ENCODE measurements at regions not wholly inside any gene's neighbourhood (a gene's known extent, or its start where the extent isn't known, plus 50 kb on each side); places are given as distances from the start of the nearest gene placed in this dataset.

DNA sequence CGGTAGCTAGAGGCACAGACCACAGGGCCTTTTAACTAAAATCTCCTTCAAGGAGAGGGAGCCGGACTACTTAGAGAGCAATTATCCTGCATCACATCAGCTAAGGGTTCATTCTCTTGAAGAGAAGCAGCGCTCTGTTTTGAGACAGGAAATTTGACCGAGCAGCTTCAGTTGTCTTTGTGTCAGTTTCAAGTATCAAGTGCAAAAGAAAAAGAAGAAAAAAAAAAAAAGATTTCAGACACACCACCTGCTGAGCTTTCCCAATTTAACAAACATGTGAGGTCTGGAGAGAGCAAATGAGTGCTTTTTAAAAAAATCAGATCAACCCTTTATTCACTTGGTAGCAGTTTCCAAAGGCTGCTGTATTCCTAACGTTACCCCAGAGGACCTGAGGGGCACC lies 273.5 kb upstream of the POU3F2 start:
- TF ChIP-seq, protein P1, sequence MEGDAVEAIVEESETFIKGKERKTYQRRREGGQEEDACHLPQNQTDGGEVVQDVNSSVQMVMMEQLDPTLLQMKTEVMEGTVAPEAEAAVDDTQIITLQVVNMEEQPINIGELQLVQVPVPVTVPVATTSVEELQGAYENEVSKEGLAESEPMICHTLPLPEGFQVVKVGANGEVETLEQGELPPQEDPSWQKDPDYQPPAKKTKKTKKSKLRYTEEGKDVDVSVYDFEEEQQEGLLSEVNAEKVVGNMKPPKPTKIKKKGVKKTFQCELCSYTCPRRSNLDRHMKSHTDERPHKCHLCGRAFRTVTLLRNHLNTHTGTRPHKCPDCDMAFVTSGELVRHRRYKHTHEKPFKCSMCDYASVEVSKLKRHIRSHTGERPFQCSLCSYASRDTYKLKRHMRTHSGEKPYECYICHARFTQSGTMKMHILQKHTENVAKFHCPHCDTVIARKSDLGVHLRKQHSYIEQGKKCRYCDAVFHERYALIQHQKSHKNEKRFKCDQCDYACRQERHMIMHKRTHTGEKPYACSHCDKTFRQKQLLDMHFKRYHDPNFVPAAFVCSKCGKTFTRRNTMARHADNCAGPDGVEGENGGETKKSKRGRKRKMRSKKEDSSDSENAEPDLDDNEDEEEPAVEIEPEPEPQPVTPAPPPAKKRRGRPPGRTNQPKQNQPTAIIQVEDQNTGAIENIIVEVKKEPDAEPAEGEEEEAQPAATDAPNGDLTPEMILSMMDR (IDR thresholded peaks at IDR 0.05): no peak
- TF ChIP-seq POLR2A (IDR thresholded peaks at IDR 0.05): no peak
- intact Hi-C loops (cut with DNase I): no loop called here
- H3K9me3 ChIP-seq (replicated peaks in 1 of 3): no peaks in the 10 kb centered on the region
- H3K27ac ChIP-seq: no peak overlapping the region
- H3K4me1 ChIP-seq (replicated peaks in 1 of 2): no peaks in the 10 kb centered on the region
- H3K36me3 ChIP-seq (replicated peaks in 1 of 2): no peaks in the 10 kb centered on the region
- H3K4me3 ChIP-seq: no peak overlapping the region
- WGBS, 4 donors: 78 to 88% (median 81%) methylated on average over 5 of the region's 5 CpGs
- no peak for DNase-seq
- H3K27me3 ChIP-seq: no peaks in the 10 kb centered on the region

DNA sequence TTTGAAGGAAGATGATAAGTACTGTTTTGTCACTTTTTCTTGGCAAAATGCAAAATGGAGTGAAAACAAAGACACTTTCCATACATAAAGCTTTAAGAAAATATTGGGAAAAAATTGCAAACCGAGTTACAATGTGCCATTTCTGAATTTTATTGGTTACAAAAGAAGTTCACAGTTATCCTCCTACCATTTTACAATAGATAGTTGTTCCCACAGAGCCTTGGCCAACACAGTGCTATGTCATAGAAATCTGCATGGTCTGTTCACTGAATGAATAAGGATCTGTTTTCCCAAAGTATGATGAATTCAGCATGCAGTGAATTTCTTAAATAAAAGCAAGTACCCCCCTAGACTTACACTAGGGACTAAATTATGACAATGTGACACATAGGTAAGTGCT lies 268.2 kb upstream of the POU3F2 start:
- intact Hi-C loops (cut with DNase I): no loop called here
- WGBS, 4 donors: 27 to 58% (median 38%) methylated on average over 1 of the region's 1 CpG
- H3K27ac ChIP-seq: no peak overlapping the region

DNA sequence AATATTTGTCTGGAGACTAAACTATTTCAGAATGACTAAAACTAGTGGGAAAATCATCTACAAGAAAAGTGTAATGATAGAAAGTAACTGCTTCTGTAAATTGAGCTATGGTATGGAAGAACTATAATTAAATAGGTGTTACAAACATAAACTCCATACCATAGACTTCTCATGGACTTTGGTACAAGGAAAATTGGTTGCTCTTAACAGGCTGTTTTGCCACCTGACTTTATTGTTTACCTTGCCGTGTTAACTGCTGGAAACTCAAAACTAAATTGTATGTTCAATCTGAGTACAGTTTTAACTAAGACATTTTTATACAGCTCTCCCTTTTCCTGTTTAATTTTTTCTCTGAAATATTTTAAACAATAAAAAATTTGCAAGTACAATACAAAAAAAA lies 261.8 kb upstream of the POU3F2 start:
- no peaks in the 10 kb centered on the region for H3K27me3 ChIP-seq
- DNase-seq: no peak
- no peaks in the 10 kb centered on the region for H3K9me3 ChIP-seq (replicated peaks in 1 of 3)
- no peak for TF ChIP-seq POLR2A (IDR thresholded peaks at IDR 0.05)
- TF ChIP-seq, protein P1 (IDR thresholded peaks at IDR 0.05): no peak
- H3K27ac ChIP-seq: no peak overlapping the region
- no peaks in the 10 kb centered on the region for H3K36me3 ChIP-seq (replicated peaks in 1 of 2)
- intact Hi-C loops (cut with DNase I): no loop called here
- H3K4me1 ChIP-seq (replicated peaks in 1 of 2): no peaks in the 10 kb centered on the region
- WGBS, 4 donors: 64 to 75% (median 73%) methylated on average over 1 of the region's 1 CpG
- no peak overlapping the region for H3K4me3 ChIP-seq

More for the DNA sequence above, 268.2 kb upstream of the POU3F2 start:
- Histone ChIP-seq H3K4me3 (no peak overlapping the region), H3K4me1 (replicated peaks in 1 of 2) (no peaks in the 10 kb centered on the region), H3K27me3 (no peaks in the 10 kb centered on the region), H3K36me3 (replicated peaks in 1 of 2) (no peaks in the 10 kb centered on the region), H3K9me3 (replicated peaks in 1 of 3) (no peaks in the 10 kb centered on the region)
- no peak for DNase-seq
- TF ChIP-seq, protein P1 (IDR thresholded peaks at IDR 0.05): no peak
- no peak for TF ChIP-seq POLR2A (IDR thresholded peaks at IDR 0.05)

DNA sequence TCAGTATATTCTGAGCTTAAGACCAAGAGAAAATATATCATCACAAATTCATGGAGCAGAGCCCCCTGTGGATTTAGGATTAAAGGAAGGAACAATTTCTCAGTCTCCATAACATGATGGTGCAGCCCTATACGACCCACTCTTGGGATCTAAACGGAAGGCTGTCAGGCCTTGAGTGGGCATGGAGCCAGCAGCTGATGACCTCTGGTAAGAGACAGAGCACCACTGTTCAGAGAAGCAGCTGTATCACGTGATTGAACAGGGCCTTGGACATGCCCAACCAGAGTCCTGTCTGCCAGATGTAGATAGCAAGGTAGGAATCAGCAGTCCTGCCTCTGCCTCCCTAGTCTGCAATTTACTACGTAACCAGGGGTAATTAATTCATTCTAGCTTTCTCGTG lies 259.4 kb upstream of the POU3F2 start:
- no peaks in the 10 kb centered on the region for H3K36me3 ChIP-seq (replicated peaks in 1 of 2)
- no peaks in the 10 kb centered on the region for H3K9me3 ChIP-seq (replicated peaks in 1 of 3)
- TF ChIP-seq, protein P1 (IDR thresholded peaks at IDR 0.05): no peak
- TF ChIP-seq POLR2A (IDR thresholded peaks at IDR 0.05): no peak
- 28 to 60% (median 45%) methylated on average over 4 to 5 of the region's 5 CpGs for WGBS, 4 donors
- DNase-seq: peak in 4 of 7 donors; percentile 1 to 55 (median 18)
- H3K27me3 ChIP-seq: no peaks in the 10 kb centered on the region
- intact Hi-C loops (cut with DNase I): no loop called here
- H3K4me3 ChIP-seq: no peak overlapping the region
- H3K4me1 ChIP-seq (replicated peaks in 1 of 2): no peaks in the 10 kb centered on the region
- no peak overlapping the region for H3K27ac ChIP-seq
